Stimulated activated CD4-positive, alpha-beta T cell treated with anti-CD3 and anti-CD28 coated beads, Interleukin-1b, Interleukin-23, amount 100 ng/mL, for 24 hours (primary cell): ENCODE measurements at regions not wholly inside any gene's neighbourhood (a gene's known extent, or its start where the extent isn't known, plus 50 kb on each side); places are given as distances from the start of the nearest gene placed in this dataset.

Source experiments
- DNase-seq, 4 experiments: peaks; one replicate each; pipeline ENCODE4 v3.0.0-alpha.2; 2020; ENCODE audit warnings: low read depth in 4 of 4, low spot score in 1 of 4

GRCh38 chr13:109646423-109646822 is 140.0 kb downstream of the IRS2 start:
- DNase-seq: no peak

- DNase-seq: no peak
Observed at GRCh38 chr13:109645831-109646230, 140.6 kb downstream of the IRS2 start.

- DNase-seq: no peak
Observed at GRCh38 chr13:109644956-109645355, 141.4 kb downstream of the IRS2 start.

DNA sequence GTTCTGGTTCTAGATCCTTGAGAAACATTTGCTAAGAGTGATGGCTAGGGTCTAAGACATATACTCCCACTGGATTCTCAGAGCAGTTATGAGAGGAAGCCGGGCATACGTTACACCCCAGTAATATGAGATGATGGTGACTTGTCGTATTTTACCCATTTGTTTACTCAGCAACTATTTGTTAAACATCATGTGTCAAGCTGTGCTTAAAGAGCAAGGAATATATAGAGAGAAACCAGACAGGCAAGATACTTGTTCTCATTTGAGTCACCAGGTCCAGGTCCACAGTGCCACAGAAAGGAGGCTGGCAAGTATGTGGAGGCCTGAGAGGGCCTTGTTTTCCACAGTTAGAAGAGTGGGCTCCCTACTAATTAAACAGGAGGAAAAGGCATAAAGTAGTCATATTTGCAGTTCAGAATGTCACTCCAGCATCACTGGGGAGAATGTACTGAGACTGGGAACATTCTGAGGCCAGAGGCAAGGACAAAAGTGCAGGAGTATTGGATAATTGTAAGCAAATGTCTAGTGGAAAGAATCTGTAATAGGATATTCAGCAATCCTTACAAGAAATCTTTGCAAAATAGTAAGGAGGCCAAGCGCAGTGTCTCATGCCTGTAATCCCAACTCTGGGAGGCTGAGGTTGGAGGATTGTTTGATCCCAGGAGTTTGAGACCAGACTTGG is 142.2 kb downstream of the IRS2 start:
- DNase-seq: no peak

DNA sequence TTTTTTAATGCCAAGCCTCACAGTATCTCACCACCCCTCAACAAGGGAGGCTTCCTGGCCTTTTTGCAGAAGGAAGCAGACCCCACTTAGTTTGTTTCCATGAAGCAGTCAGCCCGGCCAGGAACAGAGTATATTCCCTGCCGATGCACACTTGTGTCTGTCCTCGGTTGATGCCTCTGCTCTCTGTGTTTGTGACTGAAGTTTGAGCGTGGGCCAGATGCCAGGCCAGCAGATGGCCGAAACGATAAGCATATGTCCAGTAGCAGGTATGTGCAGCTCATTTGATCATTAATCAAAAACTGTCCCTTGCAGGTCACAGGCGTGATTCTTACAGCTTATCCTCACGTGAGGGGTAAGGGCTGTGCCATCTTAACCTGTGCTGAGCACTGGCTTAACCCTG is 144.0 kb downstream of the IRS2 start:
- no peak for DNase-seq

- DNase-seq: no peak
Observed at GRCh38 chr13:109636736-109637135, 149.6 kb downstream of the IRS2 start.

- no peak for DNase-seq
Observed at GRCh38 chr13:109631069-109631468, 155.3 kb downstream of the IRS2 start.

- DNase-seq: no peak
Observed at GRCh38 chr13:109630271-109630670, 156.1 kb downstream of the IRS2 start.

DNA sequence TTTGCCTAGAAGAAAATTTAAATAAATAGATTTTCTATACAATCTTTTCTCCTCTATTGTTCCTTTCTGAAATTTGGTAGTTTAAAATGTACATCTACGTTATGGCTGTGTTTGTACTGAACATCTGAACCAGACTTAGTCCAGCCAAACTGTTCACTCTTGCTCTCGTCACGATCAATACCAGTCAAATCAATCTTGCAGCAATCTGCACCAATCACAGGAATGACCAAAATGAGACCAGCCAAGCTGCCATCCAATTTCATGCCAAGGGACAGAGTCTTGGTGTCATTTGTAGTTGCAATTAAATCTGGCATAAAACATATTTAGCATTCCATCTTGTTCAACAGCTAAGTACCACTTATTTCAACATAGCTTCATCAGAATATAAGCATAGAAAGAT is 156.6 kb downstream of the IRS2 start:
- no peak for DNase-seq

DNA sequence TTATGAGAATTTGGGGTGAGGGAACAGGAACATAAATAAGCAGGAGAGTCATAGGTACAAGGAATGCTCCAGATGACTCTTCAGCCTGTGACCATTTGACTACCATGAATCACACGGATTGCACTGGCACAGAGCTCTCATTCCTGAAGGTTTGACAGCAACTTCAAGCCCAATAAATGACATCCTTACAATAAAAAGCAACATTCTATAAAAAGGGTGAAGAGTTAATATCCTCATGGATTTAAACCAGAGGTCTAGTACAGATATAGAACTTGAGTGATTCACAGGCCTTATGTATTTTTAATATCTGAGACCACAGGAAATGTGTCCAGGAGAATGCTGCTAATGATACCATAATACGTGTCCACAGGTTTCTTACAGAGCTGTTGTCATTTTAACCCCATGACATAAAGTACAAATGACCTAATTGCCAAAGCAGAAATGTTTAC is 158.1 kb downstream of the IRS2 start:
- DNase-seq: no peak

GRCh38 chr13:109627649-109628048 is 158.7 kb downstream of the IRS2 start:
- no peak for DNase-seq

DNA sequence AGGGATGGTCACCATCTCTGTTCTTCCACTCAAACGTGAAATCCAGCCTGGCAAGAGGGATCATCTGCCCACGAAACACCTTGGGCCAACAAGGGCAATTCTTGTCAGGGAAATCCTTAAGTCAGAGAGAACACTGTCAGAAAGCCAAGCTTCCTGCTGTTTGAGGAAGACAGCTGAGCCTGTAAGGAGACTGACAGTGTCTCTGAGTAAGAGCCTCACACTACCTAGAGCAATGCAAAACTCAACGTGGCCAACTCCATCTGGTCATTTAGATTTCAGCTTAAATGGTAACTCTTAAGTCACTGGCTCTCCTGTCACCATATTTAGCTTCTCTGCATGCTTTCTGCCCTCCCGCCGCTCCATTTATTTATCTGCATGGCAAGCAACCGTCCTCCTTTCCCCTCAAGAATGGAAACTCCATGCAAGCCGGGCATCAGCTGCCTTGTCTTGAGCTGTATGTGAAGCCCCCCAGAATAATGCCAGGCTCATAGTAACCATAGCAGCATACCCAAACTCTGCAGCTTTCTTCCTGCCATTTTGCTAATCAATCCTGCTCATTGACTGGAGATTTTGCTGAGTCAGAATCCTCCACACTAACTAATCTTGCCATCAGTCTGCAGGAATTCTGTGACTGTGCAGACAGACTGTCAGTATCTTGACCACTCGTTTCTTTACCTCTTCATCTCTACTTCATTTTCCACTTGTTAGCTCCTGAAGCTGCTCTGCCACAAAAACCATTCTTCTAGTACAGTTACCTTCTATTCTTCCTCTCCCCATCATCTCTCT is 159.8 kb downstream of the IRS2 start:
- no peak for DNase-seq

GRCh38 chr13:109625156-109625555 is 161.2 kb downstream of the IRS2 start:
- no peak for DNase-seq

DNA sequence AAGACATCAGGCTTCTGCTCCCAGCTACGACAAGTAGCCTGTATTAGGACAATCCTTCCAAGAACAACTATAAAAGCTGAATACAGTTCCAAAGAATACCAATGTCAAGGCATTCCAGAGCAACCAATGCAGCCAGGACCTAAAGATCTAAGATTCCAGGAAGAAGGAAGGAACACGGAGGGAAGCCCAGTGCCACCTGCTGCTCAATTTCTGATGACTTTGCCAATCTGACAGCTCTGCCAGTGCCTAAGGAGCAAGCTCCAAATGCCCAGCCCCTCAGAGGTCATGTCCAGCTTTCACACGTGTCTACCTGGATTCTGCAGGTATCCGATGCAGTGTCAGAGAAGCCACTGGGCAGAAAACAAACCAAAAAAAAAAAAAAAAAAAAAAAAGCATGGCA is 164.4 kb downstream of the IRS2 start:
- DNase-seq: no peak

GRCh38 chr13:109615721-109616420 is 170.5 kb downstream of the IRS2 start:
- no peak for DNase-seq

DNA sequence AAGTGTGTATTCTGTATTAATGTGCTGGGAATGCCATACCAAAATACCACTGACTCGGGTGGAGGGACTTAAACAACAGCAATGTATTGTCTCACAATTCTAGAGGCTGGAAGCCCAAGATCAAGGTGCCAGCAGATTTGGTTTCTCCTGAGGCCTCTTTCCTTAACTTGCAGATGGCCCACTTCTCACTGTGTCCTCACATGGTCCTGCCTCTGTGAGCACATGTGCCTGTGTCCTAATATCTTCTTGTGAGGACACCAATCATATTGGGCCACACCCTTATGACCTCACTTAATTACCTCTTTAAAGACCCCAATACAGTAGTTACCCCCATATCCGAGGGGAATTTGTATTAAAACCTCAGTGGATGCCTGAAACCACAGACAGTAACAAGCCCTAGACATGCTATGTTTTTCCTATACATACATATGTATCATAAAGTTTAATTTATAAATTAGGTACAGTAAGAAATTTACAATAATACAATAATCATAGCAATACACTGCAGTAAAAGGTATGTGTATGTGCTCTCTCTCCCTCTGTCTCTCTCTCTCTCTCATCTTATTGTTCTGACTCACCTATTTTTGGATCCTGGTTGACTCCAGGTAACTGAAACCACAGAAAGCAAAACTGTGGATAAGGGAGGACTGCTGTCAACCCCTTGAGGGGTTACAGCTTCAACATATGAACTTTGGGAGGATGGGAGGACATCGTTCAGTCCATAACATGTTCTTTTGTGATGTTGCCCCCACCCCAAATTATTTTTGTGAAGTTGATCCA is 174.3 kb downstream of the IRS2 start:
- DNase-seq: no peak

DNA sequence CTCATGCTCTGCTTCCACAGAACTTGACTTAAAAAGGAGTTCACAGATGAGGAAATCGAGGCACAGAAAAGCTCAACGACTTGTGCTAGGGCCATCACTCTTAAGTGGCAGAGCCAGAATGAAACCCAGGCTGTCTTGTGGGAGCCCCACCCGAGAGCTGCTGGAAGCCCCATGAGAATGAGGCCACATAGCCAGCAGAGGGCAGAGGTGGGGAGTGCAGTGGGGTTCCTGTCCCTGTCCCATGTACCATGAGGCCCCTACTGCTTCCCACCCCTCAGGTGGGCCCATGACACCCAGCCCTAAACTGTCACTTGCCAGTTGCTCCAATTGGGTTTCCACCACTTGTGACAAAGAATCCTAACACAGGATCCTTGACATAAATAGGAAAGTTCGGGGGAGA is 175.9 kb downstream of the IRS2 start:
- DNase-seq: peak in 3 of 4 experiments; percentile 0 to 3 (median 1)

GRCh38 chr13:109608503-109608902 is 177.9 kb downstream of the IRS2 start:
- DNase-seq: no peak

GRCh38 chr13:109608059-109608458 is 178.3 kb downstream of the IRS2 start:
- no peak for DNase-seq

- DNase-seq: no peak
Observed at GRCh38 chr13:109606520-109606919, 179.9 kb downstream of the IRS2 start.

DNA sequence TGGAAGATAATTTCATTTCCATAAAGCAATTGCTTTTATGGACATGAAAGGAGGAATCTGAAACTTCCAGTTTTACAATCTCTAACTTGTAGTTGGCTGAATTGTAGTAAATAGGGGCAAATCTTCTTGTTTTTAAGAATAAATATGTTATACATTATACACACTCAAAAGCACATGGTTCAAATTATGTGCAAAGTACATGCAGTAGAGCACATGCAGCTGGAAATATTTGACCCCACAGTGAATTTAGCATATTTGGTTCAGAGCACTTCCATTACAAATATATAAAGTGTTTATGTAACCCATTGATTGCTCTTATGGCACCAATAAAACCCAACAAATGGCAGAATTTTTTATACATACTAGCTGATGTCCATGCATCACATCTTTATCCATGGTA is 180.5 kb downstream of the IRS2 start:
- DNase-seq: no peak
